Hindlimb muscle (tissue), 1 donor: ENCODE measurements at regions not wholly inside any gene's neighbourhood (a gene's known extent, or its start where the extent isn't known, plus 50 kb on each side); places are given as distances from the start of the nearest gene placed in this dataset.

Experiments
- DNase-seq: peaks from one replicate; pipeline ENCODE4 v3.0.0-alpha.2; 2013

DNA sequence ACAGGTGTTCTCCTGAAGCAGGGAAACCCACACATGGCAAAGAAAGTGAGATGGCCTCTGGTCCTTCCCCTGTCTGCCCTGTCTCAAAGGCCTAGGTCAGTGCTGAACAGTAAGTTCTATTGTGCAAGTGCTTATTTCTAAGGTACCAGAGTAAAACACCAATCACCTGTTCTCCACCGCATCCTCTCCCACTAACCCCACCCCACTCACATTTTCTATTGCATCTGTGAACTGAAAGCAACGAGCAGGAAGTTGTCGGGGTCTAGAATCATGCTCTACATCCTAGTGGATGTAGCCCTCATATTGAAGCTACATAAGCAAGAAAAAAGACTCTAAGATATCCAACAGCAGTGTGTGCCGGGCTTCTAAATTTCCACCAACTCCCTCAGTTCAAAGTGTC, 265.9 kb downstream of the ENC1 start:
- no peak for DNase-seq

DNA sequence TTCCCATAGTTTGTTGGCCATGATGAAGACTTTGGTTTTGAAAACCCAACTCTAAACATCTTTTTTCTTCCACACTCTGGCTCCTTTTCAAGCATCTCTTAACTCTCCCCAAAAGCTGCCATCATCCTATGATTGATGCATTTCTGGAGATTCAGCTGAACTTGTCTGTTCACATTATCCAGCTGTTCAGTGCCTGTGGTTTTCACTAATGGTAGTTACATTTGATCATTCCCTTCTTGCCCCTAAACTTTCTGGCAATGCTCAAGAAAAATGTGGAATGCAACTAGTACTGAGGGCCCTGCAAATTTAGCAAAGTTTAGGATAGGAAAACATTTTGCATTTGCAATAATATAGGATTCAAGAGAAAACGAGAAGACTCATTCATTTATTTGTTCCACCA, 267.5 kb downstream of the ENC1 start:
- no peak for DNase-seq

DNA sequence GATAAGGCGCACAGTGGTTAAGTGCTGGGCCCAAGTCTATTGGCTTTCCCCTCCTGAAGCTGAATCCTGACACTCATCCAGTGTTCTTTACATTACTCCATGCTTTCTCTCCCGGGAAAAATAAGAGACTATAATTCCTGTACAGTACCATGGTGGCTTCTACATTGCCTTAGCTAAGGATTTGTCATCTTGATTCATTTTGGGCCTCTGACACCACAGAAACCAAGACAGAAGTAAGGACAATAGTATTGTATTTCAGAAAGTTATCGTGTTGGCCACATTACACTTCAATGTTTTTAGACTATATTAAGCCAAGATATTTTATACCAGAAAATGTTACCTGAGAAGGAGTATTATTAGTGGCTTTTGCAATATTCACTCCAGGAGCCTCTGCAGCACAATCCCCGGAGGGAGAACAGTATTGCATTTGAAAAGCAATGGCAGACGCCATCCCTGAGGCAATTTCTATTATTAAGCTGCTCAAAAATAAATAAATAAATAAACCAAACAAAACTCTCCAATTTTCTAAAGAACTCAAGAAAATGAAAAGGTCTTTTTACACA, 267.9 kb downstream of the ENC1 start:
- no peak for DNase-seq

DNA sequence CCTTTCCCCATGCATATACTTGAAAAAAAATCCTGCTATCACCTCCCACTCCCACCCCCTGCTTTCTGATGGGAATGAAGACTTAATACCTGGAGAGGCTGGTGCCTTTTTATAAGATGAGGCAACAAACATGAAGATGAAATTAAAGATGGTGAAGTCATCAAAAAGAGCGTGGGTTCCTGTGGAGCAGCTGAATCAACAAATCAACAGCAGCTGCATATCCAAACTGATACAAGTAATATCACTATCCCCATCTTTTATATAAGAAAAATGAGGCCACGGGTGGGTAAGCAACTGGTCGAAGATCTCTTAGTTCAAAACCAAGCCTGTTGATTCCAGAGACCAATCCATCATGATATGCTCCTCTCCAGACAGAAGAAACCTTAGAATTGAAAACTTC, 268.5 kb downstream of the ENC1 start:
- no peak for DNase-seq

DNA sequence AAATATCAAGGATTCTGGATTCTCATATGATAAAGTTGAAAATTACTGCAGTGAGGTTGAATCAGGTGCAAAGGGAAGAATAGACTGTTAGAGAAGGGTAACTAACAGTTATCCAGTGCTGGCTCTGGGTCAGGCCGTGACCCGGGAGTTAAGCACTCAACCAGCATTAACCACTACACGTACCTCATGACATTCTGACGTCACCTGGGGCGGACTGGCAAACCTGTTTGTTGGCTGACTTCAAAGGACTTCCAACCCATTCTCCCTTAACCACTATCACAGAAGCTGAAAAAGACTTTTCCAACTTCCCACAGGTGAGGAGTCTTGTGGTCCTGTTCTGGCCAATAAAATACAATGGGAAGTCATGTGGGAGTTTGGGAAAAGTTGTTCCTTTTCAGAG, 268.9 kb downstream of the ENC1 start:
- no peak for DNase-seq

DNA sequence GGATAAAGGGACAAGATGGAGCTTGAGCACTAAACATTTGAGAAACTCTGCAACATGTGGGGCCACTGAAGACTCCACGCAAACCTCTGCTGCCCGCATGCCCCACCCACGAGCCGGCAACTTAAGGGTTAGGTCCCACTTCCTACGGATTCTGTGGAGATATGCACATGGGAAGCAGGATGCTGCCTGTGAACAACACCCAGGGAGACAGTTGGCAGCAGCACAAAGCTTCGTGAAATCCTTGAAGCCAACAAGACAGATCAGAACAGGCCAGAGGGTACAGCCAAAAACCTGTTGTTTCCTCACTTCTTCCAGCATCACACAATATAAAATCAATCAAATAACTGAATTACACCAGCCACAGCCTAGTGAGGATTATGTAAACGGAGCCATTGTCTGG, 270.4 kb downstream of the ENC1 start:
- DNase-seq = no peak

GRCh38 chr5:74369173-74369572, 271.4 kb downstream of the ENC1 start:
- DNase-seq = no peak

GRCh38 chr5:74367934-74368333, 272.6 kb downstream of the ENC1 start:
- DNase-seq = no peak

DNA sequence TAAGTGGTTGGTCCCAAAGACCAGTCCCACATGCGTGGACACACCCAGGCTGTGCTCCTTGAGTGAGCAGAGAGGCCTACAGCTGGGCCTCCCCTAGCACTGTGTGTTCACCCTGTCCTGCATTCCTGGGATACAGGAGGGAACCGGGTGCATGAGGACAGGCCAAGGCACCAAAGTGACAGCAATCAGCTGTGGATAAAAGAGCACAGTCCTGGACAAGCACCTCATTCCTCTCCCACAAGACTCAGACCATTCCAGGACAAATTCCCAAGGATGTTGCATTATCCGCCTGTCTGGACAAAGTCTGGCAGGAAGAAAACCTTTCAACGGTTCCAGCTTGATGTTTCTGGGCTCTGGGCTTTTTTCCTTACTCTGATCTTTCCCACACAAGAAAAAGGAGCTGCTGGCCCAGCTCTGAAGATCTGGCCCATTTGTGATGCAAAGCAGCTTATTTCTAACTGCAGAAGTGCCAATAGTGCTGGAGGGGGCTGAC, 273.2 kb downstream of the ENC1 start:
- DNase-seq = no peak

DNA sequence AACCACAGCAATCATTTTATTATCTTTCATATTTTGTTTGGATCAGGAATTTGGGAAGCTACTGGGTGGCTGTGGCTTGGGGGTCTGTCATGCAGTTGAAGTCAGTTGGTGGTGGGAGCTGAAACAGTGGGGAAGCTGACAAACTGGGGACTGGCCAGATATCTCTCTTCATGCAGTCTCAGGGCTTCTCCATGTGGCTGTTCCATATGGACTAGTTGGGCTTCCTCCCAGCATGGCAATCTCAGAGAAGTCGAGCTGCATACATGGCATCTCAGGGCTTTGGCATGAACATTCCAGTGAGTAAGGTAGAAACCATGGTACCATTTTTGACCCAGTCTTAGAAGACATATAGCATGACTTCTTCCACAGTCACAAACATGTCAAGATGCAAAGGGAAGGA, 274.8 kb downstream of the ENC1 start:
- DNase-seq = no peak

DNA sequence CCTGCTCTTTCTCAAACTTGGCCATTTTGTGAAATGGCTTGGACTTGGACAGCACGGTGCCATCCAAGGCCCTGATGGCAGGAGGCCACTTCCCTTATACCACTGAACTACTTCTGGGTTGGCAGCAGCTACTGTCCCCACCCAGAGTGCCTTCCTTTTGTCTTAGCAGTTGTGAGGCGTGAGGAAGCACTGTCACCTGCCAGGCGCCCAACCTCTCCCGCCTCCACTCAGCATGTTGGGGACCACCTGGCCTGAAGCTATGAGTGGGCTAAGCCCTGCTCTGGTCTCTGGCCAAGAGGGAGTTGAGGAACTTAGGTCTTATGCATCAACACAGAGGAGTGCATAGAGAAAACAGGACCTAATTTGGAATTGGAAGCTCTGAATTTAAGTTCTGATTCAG, 276.0 kb downstream of the ENC1 start:
- DNase-seq = no peak

- DNase-seq = no peak
Observed at GRCh38 chr5:74363603-74364205, 276.8 kb downstream of the ENC1 start.

DNA sequence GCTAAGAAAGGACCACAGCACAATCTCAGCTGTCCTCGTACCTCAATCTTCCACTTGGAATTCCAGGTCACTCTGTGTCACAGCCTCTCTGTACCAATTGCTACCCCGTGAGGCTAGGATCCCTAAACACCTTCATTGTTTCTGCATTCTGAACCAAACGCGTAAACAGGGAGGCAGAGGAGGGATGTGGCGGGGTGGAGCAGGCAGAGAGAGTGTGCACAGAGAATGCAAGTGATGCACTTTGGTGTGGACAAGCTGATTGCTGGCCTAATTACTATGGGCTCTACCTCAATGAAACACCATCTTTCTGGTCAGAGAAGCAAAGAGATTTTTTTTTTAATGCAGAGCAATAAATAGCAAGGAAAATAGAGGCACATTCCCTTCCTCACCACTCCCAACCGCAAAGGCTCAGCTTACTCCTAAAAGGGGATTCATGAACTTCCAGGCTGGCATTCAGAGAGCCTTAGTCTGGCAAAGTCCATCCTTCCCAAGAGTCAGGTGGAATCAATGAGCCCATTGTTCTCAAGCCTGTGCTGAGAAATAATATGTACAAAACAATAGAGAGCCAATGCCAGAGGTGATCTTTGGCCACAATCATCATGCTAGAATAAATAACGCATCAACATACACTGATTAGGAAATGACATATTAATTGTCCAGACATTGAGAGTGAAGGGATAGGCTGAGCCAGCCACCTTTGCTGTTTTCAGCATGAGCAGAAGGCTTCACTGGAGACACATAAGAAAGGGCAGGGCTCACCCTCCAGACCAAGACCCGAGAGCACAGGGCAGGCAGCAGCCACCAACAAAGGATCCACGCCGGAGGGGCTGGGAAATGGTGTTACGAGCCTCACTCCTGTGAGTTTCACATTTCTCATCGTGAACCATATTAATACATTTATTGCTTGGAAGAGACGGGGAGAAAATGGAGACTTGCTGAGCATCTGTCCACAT, 278.8 kb downstream of the ENC1 start:
- DNase-seq = no peak

DNA sequence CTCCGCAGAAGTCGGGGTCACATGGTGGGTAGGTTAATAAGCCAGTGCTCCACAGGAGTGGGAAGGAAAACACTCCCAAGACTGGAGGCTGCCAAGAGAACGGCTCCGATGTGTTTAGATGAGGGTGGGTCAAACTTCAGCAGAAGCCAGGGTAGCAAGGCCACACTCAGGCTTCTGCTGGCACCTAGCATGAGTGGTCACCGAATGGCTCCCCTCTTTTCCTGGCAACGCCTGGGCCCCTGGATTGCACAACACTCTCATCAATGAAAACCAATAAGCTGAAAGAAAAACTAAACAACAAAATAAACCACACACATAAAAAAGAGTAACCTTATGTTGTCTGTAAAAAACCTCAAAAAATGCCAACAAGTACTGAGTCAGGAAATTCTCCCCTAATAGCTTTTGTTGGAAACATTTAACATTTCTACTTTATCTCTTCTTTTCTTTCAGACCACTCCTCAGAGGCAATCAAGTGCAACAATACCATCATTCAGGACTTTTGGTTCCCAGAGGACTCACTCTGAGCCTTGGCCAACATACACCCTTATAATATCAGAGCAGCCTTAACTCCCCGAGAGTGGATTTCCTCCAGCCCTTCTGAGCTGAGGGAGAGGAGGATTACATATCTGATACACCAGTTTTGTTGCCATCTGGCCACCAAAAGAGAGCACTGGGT, 279.9 kb downstream of the ENC1 start:
- no peak for DNase-seq

GRCh38 chr5:74357827-74358226, 282.7 kb downstream of the ENC1 start:
- DNase-seq = no peak

DNA sequence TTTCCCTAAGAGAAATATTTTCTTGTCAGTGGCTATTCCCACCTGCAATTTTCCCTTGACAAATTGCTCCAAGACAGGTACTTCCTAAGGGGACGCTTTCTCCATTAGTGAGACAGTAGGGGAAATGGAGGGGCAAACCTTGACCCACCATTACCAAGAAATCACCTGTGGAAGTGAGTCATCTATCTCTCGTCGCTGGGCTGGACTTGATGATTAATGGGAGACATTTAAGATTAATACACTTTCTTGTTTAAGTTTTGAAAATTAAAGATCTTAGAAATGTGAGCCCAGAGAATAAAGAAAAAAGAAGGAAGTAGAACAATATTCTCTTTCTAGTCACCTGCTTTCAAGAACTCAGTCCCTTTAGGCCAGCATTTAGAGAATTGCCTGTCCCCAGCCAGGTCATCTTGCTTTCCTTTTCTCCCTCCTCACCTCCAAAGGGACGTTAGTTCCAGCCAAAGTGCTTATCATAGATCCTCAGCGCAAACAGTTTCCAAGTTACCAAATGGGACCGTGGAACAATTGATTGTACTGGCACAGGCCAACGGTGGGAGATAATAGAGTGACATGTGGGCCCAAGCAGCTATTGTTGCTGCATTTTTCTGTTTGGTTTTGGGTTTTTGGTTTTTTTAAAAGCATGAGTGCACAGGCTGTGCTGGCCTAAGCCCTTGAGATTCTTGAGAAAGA, 284.4 kb downstream of the ENC1 start:
- no peak for DNase-seq

DNA sequence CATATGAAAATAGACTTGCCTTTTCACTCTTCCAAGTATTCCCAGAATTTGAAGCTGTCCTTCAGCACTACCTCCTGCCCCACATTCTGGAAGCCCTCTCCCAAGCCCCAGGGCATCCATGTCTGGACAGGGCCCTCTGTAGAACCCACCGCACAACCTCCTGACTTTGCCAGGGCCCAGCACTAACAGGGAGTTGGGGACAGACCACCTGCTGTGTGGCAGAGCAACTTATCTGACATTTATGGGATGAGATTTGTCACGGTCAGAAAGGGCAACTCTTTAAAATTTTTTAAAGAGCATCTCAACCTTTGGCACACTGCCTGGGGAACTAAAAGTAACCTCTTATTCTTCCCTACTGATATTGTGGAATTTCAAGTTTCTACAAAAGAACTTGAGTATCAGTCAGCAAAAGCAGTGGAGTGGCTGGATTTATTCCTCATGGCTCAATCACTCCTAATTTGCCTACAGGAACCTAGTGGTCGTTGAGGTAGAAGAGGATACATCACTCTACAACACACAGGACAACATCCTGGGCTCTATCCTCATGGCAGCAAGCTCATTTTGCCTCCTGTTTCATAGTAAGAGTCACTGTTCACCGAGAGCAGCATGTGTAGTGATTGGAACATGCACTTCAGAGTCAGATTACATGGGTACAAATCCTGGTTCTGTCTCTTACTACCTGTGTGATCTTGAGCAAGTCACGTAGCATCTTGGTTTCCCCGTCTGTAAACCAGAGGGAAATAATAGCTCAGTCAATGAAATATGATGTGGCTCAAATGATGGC, 285.3 kb downstream of the ENC1 start:
- DNase-seq = no peak

- DNase-seq = no peak
Observed at GRCh38 chr5:74352256-74352655, 288.3 kb downstream of the ENC1 start.

- DNase-seq = no peak
Observed at GRCh38 chr5:74342948-74343682, 297.4 kb downstream of the ENC1 start.

- no peak for DNase-seq
Observed at GRCh38 chr5:74342182-74342581, 298.3 kb downstream of the ENC1 start.

DNA sequence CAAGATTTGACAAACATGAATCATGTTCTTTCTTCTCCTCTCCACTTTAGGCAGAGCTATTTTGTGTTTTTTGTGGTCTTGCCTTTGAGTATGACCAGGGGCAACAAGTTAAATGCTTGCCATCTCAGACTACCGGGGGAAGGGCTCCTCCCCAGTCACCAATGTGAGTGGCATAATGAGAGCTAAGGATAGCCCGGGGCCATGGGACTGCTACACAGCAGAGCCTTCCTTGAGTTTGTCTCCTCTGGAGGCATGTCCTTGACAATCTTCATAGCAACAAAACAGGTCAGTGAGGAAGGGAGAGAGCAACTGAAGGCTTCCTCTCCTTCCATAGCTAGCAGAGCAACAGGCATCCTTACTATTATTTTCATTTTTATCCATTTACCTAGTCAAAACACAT, 299.3 kb downstream of the ENC1 start:
- DNase-seq = no peak
